ENCODE measurements at regions not wholly inside any gene's neighbourhood (a gene's known extent, or its start where the extent isn't known, plus 50 kb on each side); places are given as distances from the start of the nearest gene placed in this dataset.
"Not testable (repeated sequence)": the region's sequence is repeated elsewhere in the genome, so short reads cannot be mapped to it uniquely, and the experiment has no call there.

- H3K27ac ChIP-seq, result no peak overlapping the region
- no peak overlapping the region for H3K4me3 ChIP-seq (ENCODE audit: low read depth, low read length)
- no peaks in the 10 kb centered on the region for H3K36me3 ChIP-seq (replicated peaks)
- TF ChIP-seq, protein P1, sequence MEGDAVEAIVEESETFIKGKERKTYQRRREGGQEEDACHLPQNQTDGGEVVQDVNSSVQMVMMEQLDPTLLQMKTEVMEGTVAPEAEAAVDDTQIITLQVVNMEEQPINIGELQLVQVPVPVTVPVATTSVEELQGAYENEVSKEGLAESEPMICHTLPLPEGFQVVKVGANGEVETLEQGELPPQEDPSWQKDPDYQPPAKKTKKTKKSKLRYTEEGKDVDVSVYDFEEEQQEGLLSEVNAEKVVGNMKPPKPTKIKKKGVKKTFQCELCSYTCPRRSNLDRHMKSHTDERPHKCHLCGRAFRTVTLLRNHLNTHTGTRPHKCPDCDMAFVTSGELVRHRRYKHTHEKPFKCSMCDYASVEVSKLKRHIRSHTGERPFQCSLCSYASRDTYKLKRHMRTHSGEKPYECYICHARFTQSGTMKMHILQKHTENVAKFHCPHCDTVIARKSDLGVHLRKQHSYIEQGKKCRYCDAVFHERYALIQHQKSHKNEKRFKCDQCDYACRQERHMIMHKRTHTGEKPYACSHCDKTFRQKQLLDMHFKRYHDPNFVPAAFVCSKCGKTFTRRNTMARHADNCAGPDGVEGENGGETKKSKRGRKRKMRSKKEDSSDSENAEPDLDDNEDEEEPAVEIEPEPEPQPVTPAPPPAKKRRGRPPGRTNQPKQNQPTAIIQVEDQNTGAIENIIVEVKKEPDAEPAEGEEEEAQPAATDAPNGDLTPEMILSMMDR (IDR thresholded peaks at IDR 0.05; ENCODE audit: low read depth, low read length, missing control alignments), result no peak
- no peak for DNase-seq
- in situ Hi-C loops (cut with HindIII; ENCODE audit: low pct_ligation_motif_present, low sequenced_read_pairs), result no loop called here
- no peaks in the 10 kb centered on the region for H3K27me3 ChIP-seq (replicated peaks)
These were observed 57.1 kb upstream of the CACUL1 start for GRCh38 chr10:118811675-118812392.

DNA sequence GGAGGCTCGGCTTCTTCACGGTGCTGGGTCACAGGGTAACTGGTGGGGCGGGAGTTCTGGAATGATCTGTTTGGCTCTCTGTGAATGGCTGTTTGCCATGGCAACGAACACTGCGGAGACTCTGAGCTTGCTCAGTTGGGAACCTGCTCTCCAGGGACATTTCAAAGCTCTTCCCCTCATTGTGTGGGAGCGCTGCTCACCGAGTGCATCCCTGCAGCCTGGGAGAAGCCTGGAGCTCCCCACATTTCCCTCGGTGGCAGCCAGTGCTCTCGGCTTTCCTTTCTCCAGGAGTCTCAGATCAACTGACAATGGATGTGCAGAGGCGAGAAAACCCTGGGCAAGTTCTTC lies 57.6 kb upstream of the CACUL1 start:
- Histone ChIP-seq H3K36me3 (replicated peaks) (no peaks in the 10 kb centered on the region), H3K4me3 (ENCODE audit: low read depth, low read length) (no peak overlapping the region), H3K27ac (no peak overlapping the region), H3K27me3 (replicated peaks) (no peaks in the 10 kb centered on the region)
- in situ Hi-C loops (cut with HindIII; ENCODE audit: low pct_ligation_motif_present, low sequenced_read_pairs), result no loop called here
- TF ChIP-seq, protein P1 (IDR thresholded peaks at IDR 0.05; ENCODE audit: low read depth, low read length, missing control alignments), result no peak
- DNase-seq, result no peak

DNA sequence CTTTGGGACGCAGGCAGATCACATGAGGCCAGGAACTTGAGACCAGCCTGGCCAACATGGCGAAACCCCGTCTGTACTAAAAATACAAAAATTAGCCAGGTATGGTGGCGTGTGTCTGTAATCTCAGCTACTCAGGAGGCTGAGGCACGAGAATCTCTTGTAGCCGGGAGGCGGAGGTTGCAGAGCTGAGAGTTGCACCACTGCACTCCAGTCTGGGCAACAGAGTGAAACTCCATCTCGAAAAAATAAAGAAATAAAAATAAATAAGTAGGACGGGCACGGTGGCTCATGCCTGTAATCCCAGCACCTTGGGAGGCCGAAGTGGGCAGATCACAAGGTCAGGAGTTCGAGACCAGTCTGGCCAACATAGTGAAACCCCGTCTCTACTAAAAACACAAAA lies 58.2 kb upstream of the CACUL1 start:
- in situ Hi-C loops (cut with HindIII; ENCODE audit: low pct_ligation_motif_present, low sequenced_read_pairs); H3K27ac ChIP-seq; H3K4me3 ChIP-seq (ENCODE audit: low read depth, low read length); H3K27me3 ChIP-seq (replicated peaks); H3K36me3 ChIP-seq (replicated peaks); DNase-seq: not testable (repeated sequence)

- in situ Hi-C loops (cut with HindIII; ENCODE audit: low pct_ligation_motif_present, low sequenced_read_pairs), result no loop called here
- Histone ChIP-seq H3K27me3 (replicated peaks) (no peaks in the 10 kb centered on the region), H3K4me3 (ENCODE audit: low read depth, low read length) (no peak overlapping the region), H3K27ac (no peak overlapping the region), H3K36me3 (replicated peaks) (no peaks in the 10 kb centered on the region)
- TF ChIP-seq, protein P1 (IDR thresholded peaks at IDR 0.05; ENCODE audit: low read depth, low read length, missing control alignments), result no peak
- DNase-seq, result no peak
These were observed 61.9 kb upstream of the CACUL1 start for GRCh38 chr10:118816471-118817168.

GRCh38 chr10:118817328-118818068 lies 62.7 kb upstream of the CACUL1 start:
- Histone ChIP-seq H3K4me3 (ENCODE audit: low read depth, low read length) (no peak overlapping the region), H3K36me3 (replicated peaks) (no peaks in the 10 kb centered on the region), H3K27me3 (replicated peaks) (no peaks in the 10 kb centered on the region), H3K27ac (no peak overlapping the region)
- TF ChIP-seq, protein P1 (IDR thresholded peaks at IDR 0.05; ENCODE audit: low read depth, low read length, missing control alignments), result no peak
- in situ Hi-C loops (cut with HindIII; ENCODE audit: low pct_ligation_motif_present, low sequenced_read_pairs), result no loop called here
- no peak for DNase-seq

DNA sequence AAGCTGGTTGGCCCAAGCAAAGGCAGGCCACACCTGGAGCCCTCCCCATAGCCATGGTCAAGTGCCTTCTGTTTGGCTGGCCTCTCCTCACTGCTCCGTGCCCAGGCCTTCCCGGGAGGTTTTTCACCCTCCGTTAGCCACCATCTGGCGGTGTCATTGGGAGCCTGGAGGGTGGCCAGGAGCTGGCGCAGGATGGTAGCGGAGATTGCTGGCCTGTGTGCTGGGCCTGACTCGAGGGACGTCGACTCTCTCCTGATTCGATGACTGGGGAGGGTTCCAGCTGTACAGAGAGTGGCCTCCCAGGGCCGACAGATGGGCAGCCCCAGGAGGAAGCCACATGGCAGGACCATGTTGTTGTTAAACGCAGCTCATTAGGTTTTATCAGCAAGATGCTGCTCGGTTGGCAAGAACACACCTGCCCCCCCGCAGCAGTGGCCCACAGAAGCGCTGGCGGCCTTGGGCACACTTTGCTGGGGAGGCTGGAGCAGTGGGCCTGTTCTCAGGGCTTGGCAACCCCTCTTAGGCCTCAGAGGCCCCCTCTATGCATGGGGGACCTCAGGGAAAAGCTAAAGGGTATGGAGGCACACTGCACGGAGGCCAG lies 64.0 kb upstream of the CACUL1 start:
- Histone ChIP-seq H3K4me3 (ENCODE audit: low read depth, low read length) (no peak overlapping the region), H3K27ac (no peak overlapping the region), H3K27me3 (replicated peaks) (no peaks in the 10 kb centered on the region), H3K36me3 (replicated peaks) (no peaks in the 10 kb centered on the region)
- in situ Hi-C loops (cut with HindIII; ENCODE audit: low pct_ligation_motif_present, low sequenced_read_pairs), result no loop called here
- TF ChIP-seq, protein P1 (IDR thresholded peaks at IDR 0.05; ENCODE audit: low read depth, low read length, missing control alignments), result no peak
- no peak for DNase-seq
